RPMI8226 (cell line): ENCODE measurements at regions not wholly inside any gene's neighbourhood (a gene's known extent, or its start where the extent isn't known, plus 50 kb on each side); places are given as distances from the start of the nearest gene placed in this dataset.

Experiments
- DNase-seq: peaks from one replicate; pipeline ENCODE4 v3.0.0-alpha.2; 2015

DNA sequence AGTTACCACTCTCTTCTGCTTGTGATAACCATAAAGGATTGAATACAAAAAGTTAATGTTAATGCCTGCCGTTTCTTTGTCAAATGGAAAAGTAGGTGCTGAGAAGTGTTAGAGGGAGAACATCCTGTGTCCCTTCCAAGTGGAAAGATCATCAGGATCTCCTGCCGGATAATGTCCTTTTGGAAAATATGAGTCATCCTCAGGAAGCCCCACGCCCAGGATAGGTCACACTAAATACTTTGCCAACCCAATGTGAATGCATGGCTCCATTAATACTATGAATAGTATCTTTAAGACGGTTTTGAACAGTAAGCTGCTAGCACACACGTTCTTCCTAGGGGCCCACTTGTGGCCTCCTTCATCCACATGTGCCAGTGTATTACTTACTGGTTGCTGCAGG lies 279.5 kb downstream of the ZNF326 start:
- DNase-seq, result no peak

DNA sequence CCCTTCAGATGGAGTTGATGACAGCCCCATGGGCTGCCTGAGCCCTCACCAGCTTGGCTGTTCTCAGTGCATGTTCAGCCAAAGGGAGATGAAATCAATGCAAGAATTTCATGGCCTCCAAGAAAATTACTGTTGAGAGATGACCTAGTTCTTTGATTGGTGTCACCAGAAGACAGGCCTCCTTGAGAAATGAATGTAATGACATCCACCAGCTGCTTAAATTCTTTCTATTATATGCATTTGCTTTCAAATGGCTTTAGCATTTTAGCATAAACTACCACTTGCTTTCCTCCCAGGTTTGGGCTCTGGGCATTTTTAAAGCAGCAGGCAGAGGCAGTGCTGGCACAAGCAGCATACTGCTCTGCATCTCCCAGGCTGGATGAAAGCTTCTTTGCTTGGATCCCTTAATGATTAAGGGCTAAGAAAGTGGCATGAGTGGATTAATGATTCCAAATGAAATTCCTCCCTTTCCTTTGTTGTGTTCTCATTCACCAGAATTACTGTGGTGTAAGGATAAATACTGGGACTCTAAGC lies 278.4 kb downstream of the ZNF326 start:
- DNase-seq, result no peak

DNA sequence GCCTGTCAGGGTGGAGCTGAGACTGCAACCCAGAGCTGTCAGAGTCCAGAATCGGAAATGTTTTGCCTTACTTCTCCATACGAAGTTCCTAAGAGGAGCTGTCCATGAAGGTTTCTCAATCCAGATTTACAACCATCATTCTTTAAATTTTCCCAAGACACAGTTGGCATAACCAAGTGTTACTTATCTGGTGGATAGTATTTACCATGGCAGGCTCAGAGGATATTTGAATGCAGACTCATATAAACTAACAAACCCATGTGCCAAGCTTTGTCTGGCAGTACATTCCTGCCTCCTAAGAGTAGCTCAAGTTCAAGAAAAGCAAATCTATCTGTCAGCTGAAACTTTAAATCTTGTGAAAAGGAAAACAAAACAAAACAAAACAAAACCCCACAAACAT lies 267.9 kb downstream of the ZNF326 start:
- DNase-seq, result no peak

DNA sequence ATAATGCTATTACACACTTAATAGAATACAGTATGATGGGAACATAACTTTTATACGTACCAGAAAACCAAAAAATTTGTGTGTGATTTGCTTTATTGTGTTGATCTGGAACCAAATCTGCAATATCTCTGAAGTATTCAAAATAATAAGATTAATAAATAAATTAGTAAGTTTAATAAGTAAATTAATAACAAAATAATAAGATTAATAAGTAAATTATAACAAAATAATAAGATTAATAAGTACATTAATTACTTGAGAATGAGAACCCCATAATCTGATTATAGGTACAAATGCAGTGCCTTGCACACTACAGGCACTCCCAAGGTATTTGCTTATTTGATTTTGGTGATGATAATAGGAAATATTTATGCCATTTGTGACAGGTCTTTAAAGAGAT lies 267.4 kb downstream of the ZNF326 start:
- DNase-seq, result no peak

DNA sequence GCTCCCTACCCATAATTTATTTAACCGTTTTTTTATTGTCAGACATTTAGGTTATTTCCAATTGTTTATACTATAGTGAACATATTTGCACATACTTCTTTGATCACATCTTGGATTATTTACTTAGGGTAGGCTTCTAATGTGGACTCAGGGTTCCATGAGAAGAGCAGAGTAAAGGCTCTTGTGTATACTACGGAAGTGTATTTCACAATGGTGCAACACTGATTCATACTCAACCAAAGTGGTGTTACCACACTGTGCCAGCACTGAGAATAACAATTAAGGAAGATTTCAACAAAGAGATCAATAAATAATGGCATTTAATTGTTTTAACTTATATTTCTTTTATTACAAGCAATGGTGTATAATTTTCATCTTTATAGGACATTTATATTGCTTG lies 251.2 kb downstream of the ZNF326 start:
- no peak for DNase-seq

DNA sequence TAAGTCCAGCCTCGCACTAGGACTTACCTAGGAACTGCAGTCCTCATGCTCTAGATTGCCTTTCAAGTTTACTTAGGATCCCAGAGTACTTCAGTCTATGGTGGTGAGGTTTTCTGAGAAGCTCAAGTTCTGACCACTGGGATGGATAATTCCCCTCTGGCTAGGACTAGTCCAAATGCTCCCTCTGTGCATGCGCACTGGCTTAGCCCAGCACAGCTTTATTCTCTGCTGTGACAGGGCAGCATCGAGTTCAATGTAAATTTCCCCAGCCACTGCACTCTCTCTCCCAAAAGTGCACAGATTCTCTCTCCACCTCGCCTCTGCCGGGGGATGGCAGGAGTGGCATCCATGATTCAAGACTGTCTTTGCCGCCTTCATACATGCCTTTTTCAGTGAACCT lies 241.6 kb downstream of the ZNF326 start:
- no peak for DNase-seq

DNA sequence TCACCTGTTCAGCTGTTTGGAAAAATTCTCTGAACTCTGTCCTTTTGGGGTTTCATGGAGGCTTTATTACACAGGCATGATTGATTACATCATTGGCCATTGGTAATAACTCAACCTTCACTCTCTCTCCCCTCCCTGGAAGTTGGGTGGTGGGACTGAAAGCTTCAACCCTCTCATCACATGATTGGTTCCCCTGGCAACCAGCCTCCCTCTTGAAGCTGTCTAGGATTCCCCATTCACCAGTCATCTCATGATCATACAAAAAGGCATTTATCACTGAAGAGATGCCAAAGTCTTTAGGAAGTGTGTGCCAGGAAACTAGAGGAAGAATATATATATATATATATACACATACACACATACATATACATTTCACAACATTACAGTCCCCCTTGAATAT lies 228.5 kb downstream of the ZNF326 start:
- DNase-seq, result no peak

DNA sequence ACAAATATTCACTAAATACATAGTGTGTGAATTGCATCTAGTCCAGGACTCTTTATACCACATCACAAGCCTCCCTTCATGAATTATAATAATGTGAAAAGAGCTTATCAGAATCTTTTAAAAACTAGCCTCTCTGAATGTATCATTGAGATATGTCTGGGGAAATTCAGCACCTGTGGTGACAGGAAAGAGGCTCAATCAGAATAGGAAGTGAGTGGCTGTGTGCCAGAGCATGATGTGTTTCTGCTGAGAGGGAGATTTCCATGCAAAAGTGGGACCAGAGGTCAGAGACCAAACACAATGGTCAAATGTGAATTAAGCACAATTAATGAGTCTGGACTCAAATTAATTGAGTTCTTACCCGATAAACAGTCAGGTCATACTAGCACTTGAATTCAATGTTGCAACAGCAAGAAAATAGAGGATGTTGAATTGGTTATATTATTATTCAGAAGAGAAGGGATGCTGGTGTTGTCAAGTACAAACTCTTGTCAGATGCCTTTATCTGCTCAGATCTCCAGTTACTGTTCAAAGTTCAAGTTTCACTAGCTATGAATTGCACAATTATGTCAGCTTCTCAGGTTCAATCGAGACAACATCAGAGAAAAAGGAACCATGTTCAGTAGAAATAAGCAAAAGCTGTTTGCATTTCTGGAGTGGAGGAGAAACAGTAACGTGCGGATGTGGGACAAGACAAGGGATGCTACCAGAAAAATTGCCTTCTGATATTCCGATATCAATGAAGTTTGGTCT lies 226.2 kb downstream of the ZNF326 start:
- DNase-seq, result peak; percentile 77

DNA sequence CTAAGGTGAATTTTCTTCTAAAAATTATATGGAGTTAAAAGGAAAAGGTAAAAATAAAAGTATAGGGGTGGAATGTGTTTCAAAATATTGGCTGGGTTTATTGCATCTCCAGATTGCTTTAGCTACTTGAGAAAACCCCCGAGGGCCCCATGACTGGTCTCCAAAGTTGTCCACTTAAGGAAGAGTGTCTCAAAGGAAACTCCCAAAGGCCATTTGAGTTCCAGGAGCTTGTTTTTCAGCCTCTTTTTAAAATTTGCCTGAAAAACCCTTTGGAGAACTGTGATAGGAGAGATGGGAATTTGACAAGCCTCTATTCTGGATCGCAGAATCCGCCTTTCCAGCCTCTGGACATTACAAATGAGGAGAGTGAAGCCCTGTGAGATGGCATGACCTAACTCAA lies 225.6 kb downstream of the ZNF326 start:
- no peak for DNase-seq

DNA sequence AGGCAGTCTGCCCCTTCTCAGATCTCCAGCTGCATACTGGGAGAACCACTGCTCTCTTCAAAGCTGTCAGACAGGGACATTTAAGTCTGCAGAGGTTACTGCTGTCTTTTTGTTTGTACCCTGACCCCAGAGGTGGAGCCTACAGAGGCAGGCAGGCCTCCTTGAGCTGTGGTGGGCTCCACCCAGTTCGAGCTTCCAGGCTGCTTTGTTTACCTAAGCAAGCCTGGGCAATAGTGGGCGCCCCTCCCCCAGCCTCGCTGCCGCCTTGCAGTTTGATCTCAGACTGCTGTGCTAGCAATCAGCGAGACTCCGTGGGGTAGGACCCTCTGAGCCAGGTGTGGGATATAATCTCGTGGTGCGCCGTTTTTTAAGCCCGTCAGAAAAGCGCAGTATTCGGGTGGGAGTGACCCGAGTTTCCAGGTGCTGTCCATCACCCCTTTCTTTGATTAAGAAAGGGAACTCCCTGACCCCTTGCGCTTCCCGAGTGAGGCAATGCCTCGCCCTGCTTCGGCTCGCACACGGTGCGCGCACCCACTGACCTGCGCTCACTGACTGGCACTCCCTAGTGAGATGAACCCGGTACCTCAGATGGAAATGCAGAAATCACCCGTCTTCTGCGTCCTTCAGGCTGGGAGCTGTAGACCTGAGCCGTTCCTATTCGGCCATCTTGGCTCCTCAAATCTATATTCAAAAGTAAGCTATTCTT lies 224.4 kb downstream of the ZNF326 start:
- DNase-seq, result peak; percentile 51

DNA sequence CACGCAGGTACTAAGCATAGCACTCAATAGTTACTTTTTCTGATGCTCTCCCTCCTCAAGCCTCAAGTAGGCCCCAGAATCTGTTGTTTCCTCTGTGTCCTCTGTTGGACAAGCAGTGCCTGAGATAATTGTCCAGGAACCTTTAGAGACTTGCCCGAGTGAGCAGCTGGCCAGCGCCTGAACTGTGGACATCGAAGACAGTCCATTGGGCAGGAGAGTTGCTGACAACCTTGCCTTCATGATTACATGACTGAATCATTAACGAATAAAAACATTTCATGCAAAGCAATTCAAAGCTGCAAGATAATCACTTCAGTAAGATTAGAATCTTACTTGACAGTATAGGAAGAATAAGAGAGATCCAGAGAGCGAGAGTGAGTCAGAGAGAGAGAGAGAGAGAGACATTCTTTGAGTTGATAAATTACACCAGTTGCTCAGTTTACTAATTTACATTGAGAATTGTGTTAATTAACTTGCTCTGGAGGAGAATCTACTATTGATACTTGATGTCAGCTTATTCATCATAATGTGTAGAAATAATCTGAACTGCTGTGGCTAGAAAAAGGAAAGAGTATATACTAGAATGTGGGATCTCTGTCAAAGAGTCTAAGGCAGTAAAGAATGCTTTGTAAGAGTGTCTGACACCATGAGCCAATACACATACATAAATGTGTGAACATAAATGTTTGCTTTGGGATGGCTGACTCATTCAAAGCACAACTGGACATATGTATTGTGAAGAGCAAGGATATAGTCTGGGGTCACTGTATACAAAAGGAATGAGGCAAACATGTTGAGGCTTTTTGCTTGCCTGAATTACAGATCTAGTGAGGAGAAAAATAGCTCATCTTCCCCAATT lies 216.0 kb downstream of the ZNF326 start:
- DNase-seq, result no peak

DNA sequence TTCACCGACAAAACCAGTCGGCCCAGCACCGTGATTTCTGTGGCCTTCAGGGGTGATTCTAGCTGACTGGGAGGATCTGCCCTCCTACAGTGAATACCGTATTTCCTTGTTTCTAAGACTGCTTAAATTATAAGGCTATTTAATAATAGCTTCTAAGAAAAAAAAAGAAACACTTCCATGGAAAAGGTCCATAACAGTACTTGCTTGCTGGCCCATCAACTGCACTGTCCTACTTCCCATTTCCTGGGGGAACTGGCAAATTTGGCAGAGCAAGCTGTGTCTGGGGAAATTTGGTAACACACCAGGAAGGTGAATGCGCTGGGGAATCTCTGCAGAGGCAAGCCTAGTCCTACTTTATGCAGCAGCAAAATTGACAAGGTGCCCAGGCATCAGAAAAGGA lies 214.0 kb downstream of the ZNF326 start:
- no peak for DNase-seq

DNA sequence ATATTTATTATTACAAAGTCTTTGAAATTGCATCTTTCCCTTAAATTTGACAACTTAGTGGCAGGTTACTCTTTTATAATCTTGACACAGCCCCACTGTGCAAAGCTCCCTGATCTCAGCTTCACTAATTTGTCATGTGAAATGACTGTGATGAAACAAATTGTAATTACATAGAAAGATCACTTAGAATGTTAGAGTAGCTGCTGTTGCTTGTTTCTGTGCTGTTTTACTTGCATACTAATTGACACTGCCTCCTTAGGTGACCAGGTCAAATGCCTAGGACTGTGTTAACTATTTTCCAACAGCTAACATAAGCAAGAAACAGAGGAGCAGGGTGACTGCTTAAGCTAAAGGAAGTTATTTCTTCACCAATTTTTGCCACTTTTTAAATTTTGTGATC lies 211.3 kb downstream of the ZNF326 start:
- no peak for DNase-seq

DNA sequence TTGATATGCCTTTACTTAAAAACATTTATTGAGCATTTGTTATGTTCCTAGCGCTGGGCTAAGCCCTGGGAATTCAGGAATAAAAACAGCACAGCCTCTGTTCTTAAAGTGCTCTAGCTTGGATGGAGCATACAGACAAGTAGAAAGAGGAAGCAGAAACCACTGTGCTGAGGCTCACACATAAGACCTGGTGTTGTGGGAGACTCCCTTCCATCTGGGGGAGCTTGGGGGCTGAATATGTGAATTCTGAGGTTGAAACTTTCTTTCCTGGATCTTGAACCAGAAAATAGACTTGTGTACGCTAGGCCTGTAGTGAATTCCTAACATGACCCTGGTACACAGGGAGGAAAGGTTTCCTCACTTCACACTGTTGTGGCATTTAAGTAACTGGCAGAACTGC lies 209.9 kb downstream of the ZNF326 start:
- peak; percentile 60 for DNase-seq

DNA sequence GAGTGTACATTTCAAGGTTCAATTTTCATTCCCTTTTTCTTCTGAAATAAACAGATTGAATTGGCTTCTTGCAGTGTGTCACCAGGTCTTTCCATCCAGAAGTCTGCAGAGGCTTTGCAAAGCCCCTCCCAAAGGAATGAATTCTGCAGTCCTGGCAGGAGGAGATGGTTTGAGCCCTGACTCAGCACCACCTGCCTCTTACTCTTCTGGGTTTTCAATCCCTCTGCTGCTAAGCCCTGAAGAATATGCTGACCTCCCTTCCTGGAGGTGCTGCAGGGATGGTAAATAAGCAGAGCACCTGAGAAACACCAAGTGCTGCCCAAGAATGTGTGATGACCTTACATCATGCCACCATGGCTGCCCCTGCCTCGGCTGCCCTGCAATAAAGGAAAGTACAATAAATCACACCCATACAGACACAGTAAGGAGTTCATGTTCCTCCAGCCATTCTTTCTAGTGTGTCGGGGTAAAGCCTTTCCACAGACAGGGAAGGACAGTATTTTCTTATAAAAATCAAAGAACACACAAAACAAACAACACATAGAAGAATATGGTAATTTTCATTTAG lies 209.2 kb downstream of the ZNF326 start:
- peak; percentile 87 for DNase-seq

DNA sequence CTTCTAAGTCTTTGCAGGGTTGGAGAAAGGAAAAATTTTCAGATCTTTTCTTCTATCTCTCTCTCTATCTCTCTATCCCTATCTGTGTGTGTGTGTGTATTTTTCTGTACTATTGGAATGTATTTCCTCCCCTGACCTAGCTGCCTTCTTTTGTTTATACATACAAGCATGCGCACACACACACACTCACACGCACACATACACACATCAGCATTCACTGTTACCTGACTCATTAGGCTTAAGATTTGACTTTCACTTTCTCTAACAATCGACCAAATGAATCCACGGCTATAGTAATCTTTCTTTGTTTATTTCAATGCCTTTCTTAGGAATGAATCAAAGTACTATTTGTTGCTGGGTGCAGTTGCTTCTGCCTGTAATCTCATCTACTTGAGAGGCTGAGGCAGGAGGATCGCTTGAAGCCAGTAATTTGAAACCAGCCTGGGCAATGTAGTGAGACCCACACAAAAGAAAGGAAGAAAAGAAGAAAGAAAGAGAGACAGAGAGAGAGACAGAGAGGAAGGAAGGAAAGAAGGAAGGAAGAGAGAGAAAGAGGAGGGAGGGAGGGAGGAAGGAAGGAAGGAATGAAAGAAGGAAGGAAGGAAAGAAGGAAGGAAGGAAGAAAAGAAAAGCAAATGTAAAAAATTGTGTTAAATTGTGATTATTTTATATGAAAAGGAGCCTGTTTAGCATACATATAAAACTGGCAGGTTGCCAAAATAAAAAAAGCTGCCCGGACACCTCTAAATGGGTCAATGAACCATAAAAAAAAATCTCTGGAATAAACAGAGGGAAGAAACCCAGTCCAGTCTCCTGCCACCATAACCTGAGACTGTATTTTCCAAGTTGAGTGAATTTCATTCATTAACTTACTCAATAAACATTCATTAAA lies 206.8 kb downstream of the ZNF326 start:
- no peak for DNase-seq

DNA sequence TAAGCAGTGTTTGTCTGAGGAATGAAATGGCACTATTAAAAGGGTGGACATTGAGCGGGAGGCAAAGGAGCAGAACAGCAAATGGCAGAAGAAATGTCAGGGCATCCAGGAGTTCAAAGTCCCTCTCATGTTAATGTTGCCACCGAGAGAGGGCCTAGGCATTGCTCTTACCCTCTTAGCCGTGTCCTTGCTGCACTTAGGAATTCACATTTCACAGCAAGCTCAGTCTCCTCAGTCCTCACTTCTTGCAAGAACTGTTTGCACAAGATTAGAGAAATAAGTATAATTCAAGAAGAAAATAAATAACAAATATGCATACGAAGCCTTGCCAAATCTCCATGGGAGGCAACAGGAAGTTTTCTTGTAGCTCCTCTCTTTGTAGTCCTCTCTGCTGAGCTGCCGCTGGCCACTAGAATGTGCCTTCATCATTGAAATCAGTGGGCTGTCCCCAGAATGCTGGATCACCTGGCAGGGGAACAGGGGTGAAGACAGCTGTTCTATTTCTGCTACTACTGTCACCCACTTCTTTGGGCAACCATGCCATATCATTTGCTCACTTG lies 205.8 kb downstream of the ZNF326 start:
- no peak for DNase-seq

DNA sequence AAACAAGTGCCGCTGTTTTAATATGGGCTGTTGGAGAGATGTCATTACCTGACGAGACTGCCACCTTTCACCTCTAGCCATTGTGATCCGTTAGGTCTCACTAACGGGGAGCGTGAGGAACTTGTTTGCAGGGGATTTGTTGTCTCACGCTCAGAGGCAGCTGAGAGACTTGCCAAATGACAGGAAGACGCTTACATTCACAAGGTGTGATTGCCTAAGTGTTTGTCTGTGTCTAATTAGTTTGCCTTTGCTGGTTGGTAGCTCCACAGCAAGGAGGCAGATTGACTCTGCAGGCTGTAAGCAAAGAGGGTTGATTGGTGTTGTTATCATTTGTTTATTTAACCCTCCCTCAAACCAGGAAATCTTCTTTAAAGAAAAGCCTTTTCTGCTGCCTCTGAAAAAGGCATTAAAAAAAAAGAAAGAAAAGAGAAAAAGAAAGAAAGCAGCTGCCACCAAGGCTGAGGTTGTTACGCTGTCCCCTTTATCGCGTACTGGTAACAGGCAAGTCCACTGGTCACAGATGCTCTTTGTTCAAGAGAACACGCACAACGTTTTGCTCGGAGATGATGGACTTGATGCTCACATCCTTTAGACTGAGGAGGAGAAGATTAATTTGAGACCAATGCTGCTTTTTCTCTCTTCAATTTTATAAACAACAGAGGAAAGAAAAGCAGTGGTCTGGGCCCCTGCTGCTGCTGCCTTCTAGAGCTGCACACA lies 203.9 kb downstream of the ZNF326 start:
- DNase-seq, result no peak

DNA sequence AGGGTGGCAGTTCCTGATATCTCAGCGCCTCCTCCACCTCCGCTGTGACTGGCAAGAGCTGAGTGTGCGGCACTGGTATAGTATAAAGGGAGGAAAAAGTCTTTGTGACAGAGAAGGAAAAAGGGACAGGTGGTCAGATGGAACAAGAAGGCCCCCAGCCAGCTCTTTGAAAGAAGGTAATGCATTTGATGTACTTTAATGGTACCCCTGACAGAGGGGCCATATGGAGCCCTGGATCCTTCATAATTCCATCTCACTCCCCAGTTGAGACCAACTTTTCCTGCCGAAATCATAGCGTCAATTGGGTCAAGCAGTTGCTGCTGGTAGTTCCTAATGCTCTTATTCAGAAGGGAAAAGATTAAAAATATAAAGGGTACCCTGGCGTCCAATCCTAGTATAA lies 198.2 kb downstream of the ZNF326 start:
- DNase-seq, result peak; percentile 30

DNA sequence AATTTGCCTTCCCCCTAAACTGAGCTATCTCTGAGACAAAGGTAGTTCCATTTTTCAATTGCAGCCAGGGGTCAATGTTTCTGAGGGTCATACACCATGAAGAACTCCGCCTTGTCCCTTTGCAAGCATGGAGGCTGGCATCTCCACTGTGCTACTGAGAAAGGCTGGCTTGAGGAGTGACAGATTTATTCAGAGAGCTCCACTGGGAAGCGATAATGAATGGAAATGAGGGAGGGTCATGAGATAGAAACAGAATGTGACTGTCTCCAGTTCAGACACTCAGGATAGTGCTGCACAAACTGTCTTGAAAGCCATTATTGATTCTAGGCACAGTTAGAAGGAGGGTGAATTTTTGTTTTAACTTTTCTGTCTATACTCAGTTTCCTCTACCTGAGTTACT lies 197.5 kb downstream of the ZNF326 start:
- DNase-seq, result no peak

DNA sequence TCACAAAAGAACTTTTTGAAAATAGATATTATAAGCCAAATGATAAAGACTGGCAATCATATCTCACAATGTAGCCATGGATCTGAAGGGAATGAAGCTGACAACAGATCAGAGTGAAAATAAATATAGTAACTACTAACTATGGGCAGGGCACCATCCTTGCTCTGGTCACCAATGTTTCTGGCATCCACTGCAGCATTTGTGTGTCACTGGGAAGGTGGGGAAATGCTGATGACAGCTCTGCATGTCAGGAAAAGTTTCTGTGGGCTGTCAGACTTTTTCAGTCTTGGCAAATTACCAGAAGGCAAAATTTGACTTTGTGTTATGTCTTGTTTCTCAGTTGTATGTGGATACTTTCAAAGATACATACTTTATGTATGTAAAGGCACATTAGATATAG lies 195.6 kb downstream of the ZNF326 start:
- peak; percentile 72 for DNase-seq
